Astrocyte of the cerebellum (primary cell): ENCODE measurements at regions not wholly inside any gene's neighbourhood (a gene's known extent, or its start where the extent isn't known, plus 50 kb on each side); places are given as distances from the start of the nearest gene placed in this dataset.
"Not testable (repeated sequence)": the region's sequence is repeated elsewhere in the genome, so short reads cannot be mapped to it uniquely, and the experiment has no call there.

ENCODE experiments used
- DNase-seq: peaks from one replicate; pipeline ENCODE4 v3.0.0-alpha.2; 2011; ENCODE audit warnings: low read depth
- H3K4me3 ChIP-seq: 2 replicates; pipeline ENCODE4 v1.5.1; 2011; ENCODE audit warnings: mild to moderate bottlenecking, low read depth, low read length, moderate library complexity
- CTCF ChIP-seq: IDR thresholded peaks from 2 replicates; pipeline ENCODE4 v1.5.1; 2012; ENCODE audit warnings: low read length, low read depth, moderate library complexity, mild to moderate bottlenecking; ENCODE audit errors: missing control alignments
- in situ Hi-C: cut with HindIII; loops from 2 replicates; pipeline ENCODE4 v1.10.0; 2017; ENCODE audit warnings: low sequenced_read_pairs

GRCh38 chr3:159881208-159881607 lies 107.4 kb upstream of the IL12A start:
- TF ChIP-seq CTCF = no peak

GRCh38 chr3:159881828-159882309 lies 106.8 kb upstream of the IL12A start:
- in situ Hi-C loops = no loop called here
- no peak for DNase-seq
- H3K4me3 ChIP-seq = no peak overlapping the region
- no peak for TF ChIP-seq CTCF

More at GRCh38 chr3:159881208-159881607, 107.4 kb upstream of the IL12A start:
- no peak overlapping the region for H3K4me3 ChIP-seq
- no peak for DNase-seq
- in situ Hi-C loops = no loop called here

- no peak for DNase-seq
- no peak for TF ChIP-seq CTCF
- no peak overlapping the region for H3K4me3 ChIP-seq
- in situ Hi-C loops = no loop called here
Observed at GRCh38 chr3:159882367-159882766, 106.3 kb upstream of the IL12A start.

- no peak overlapping the region for H3K4me3 ChIP-seq
- in situ Hi-C loops = no loop called here
- no peak for DNase-seq
- no peak for TF ChIP-seq CTCF
Observed at GRCh38 chr3:159882790-159883779, 105.5 kb upstream of the IL12A start.

- no peak for DNase-seq
- peak; percentile 45 for TF ChIP-seq CTCF
- no peak overlapping the region for H3K4me3 ChIP-seq
- in situ Hi-C loops = no loop called here
Observed at GRCh38 chr3:159884661-159885402, 103.8 kb upstream of the IL12A start.

- TF ChIP-seq CTCF = no peak
- DNase-seq = no peak
- in situ Hi-C loops = no loop called here
- no peak overlapping the region for H3K4me3 ChIP-seq
Observed at GRCh38 chr3:159886050-159886449, 102.6 kb upstream of the IL12A start.

- DNase-seq, in situ Hi-C loops, H3K4me3 ChIP-seq: not testable (repeated sequence)
Observed at GRCh38 chr3:159886530-159886929, 102.1 kb upstream of the IL12A start.
